Ishikawa (cell line): ENCODE measurements at regions not wholly inside any gene's neighbourhood (a gene's known extent, or its start where the extent isn't known, plus 50 kb on each side); places are given as distances from the start of the nearest gene placed in this dataset.

Experiments
- CREB1 ChIP-seq: IDR thresholded peaks from 2 replicates; pipeline ENCODE4 v1.6.1; 2012; ENCODE audit warnings: low read depth
- FOXM1 ChIP-seq: IDR thresholded peaks from 2 replicates; pipeline ENCODE4 v1.6.1; 2012; ENCODE audit warnings: low read depth, borderline replicate concordance
- MAX ChIP-seq: IDR thresholded peaks from 2 replicates; pipeline ENCODE4 v1.6.1; 2012
- NFIC ChIP-seq: IDR thresholded peaks from 2 replicates; pipeline ENCODE4 v1.6.1; 2012
- RAD21 ChIP-seq: IDR thresholded peaks from 2 replicates; pipeline ENCODE4 v1.6.1; 2012; ENCODE audit warnings: low read depth
- TAF1 ChIP-seq: IDR thresholded peaks from 2 replicates; pipeline ENCODE4 v1.6.1; 2012; ENCODE audit warnings: low read depth, mild to moderate bottlenecking
- YY1 ChIP-seq: IDR thresholded peaks from 2 replicates; pipeline ENCODE4 v1.6.1; 2012; ENCODE audit warnings: low read depth
- TF ChIP-seq, protein P1 (sequence below): IDR thresholded peaks from 2 replicates; pipeline ENCODE4 v1.6.1; 2012; ENCODE audit warnings: low read depth, mild to moderate bottlenecking

- TF ChIP-seq YY1 (no peak), FOXM1 (no peak), CREB1 (no peak), RAD21 (no peak), NFIC (no peak), MAX (no peak), TAF1 (no peak)
- TF ChIP-seq, protein P1, sequence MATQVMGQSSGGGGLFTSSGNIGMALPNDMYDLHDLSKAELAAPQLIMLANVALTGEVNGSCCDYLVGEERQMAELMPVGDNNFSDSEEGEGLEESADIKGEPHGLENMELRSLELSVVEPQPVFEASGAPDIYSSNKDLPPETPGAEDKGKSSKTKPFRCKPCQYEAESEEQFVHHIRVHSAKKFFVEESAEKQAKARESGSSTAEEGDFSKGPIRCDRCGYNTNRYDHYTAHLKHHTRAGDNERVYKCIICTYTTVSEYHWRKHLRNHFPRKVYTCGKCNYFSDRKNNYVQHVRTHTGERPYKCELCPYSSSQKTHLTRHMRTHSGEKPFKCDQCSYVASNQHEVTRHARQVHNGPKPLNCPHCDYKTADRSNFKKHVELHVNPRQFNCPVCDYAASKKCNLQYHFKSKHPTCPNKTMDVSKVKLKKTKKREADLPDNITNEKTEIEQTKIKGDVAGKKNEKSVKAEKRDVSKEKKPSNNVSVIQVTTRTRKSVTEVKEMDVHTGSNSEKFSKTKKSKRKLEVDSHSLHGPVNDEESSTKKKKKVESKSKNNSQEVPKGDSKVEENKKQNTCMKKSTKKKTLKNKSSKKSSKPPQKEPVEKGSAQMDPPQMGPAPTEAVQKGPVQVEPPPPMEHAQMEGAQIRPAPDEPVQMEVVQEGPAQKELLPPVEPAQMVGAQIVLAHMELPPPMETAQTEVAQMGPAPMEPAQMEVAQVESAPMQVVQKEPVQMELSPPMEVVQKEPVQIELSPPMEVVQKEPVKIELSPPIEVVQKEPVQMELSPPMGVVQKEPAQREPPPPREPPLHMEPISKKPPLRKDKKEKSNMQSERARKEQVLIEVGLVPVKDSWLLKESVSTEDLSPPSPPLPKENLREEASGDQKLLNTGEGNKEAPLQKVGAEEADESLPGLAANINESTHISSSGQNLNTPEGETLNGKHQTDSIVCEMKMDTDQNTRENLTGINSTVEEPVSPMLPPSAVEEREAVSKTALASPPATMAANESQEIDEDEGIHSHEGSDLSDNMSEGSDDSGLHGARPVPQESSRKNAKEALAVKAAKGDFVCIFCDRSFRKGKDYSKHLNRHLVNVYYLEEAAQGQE: no peak
Measured at GRCh38 chr1:29408831-29409605, 172.7 kb downstream of the PTPRU start.
